ENCODE measurements at regions not wholly inside any gene's neighbourhood (a gene's known extent, or its start where the extent isn't known, plus 50 kb on each side); places are given as distances from the start of the nearest gene placed in this dataset.

GRCh38 chr4:138078751-138079520 is 163.2 kb downstream of the SLC7A11 start:
- DNase-seq = no peak

GRCh38 chr4:138078253-138078652 is 163.9 kb downstream of the SLC7A11 start:
- no peak for DNase-seq

- DNase-seq = no peak
These were observed 165.6 kb downstream of the SLC7A11 start for GRCh38 chr4:138076561-138076960.

GRCh38 chr4:138070816-138071215 is 171.3 kb downstream of the SLC7A11 start:
- no peak for DNase-seq

- no peak for DNase-seq
These were observed 178.6 kb downstream of the SLC7A11 start for GRCh38 chr4:138063581-138063980.

- no peak for DNase-seq
These were observed 179.2 kb downstream of the SLC7A11 start for GRCh38 chr4:138062929-138063328.

GRCh38 chr4:138056541-138056940 is 185.6 kb downstream of the SLC7A11 start:
- no peak for DNase-seq

GRCh38 chr4:138055890-138056289 is 186.3 kb downstream of the SLC7A11 start:
- no peak for DNase-seq

- DNase-seq = no peak
These were observed 188.4 kb downstream of the SLC7A11 start for GRCh38 chr4:138053641-138054301.

GRCh38 chr4:138052806-138053632 is 189.1 kb downstream of the SLC7A11 start:
- no peak for DNase-seq

GRCh38 chr4:138051157-138051556 is 191.0 kb downstream of the SLC7A11 start:
- no peak for DNase-seq

- no peak for DNase-seq
These were observed 191.5 kb downstream of the SLC7A11 start for GRCh38 chr4:138050601-138051000.

- DNase-seq = no peak
These were observed 192.8 kb downstream of the SLC7A11 start for GRCh38 chr4:138049355-138049754.

- DNase-seq = no peak
These were observed 194.9 kb downstream of the SLC7A11 start for GRCh38 chr4:138047290-138047689.

- no peak for DNase-seq
These were observed 197.1 kb downstream of the SLC7A11 start for GRCh38 chr4:138045036-138045435.

GRCh38 chr4:138039010-138039409 is 203.1 kb downstream of the SLC7A11 start:
- DNase-seq = no peak

GRCh38 chr4:138037696-138038095 is 204.5 kb downstream of the SLC7A11 start:
- DNase-seq = no peak

GRCh38 chr4:138035781-138036258 is 206.3 kb downstream of the SLC7A11 start:
- DNase-seq = no peak

GRCh38 chr4:138034871-138035270 is 207.3 kb downstream of the SLC7A11 start:
- DNase-seq = no peak

- no peak for DNase-seq
These were observed 209.9 kb downstream of the SLC7A11 start for GRCh38 chr4:138032222-138032621.

- no peak for DNase-seq
These were observed 211.8 kb downstream of the SLC7A11 start for GRCh38 chr4:138030375-138030774.

- no peak for DNase-seq
These were observed 213.2 kb downstream of the SLC7A11 start for GRCh38 chr4:138028923-138029322.

- no peak for DNase-seq
These were observed 220.9 kb downstream of the SLC7A11 start for GRCh38 chr4:138021139-138021830.
